WTC11 (cell line): ENCODE measurements at regions not wholly inside any gene's neighbourhood (a gene's known extent, or its start where the extent isn't known, plus 50 kb on each side); places are given as distances from the start of the nearest gene placed in this dataset.

Experiments
- ATAC-seq: fragments of 200-7000 bp; cut with Tn5 transposase; 2 replicates; pipeline ENCODE4 v1.10.0; 2021; ENCODE audit warnings: mild to moderate bottlenecking, moderate library complexity
- CTCF ChIA-PET: fragments of 300-600 bp; sonication (Branson Sonifier 250); formaldehyde crosslinking; loops from one replicate; lab custom pipeline; 2021; ENCODE audit warnings: antibody characterized with exemption; lab: Charles Lee
- POLR2A ChIA-PET: fragments of 350-600 bp; sonication (Branson Sonifier 250); formaldehyde crosslinking; loops from one replicate; lab custom pipeline; 2021; ENCODE audit warnings: antibody characterized with exemption; lab: Charles Lee
- DNase-seq: peaks from one replicate; pipeline ENCODE4 v3.0.0; 2021; ENCODE audit warnings: low spot score
- H3K27ac Mint-ChIP-seq: 2 replicates; pipeline ENCODE4 v1.8.0; 2021; ENCODE audit warnings: mixed read lengths
- H3K27me3 Mint-ChIP-seq: 2 replicates; pipeline ENCODE4 v1.8.0; 2021; ENCODE audit warnings: low read depth, mild to moderate bottlenecking, moderate library complexity, mixed read lengths
- H3K36me3 Mint-ChIP-seq: 2 replicates; pipeline ENCODE4 v1.8.0; 2021; ENCODE audit warnings: mixed read lengths
- H3K4me1 Mint-ChIP-seq: 2 replicates; pipeline ENCODE4 v1.8.0; 2022; ENCODE audit warnings: mixed read lengths
- H3K4me3 Mint-ChIP-seq: 2 replicates; pipeline ENCODE4 v1.8.0; 2021; ENCODE audit warnings: mild to moderate bottlenecking, moderate library complexity, mixed read lengths
- H3K9me3 Mint-ChIP-seq: 2 replicates; pipeline ENCODE4 v1.8.0; 2021; ENCODE audit warnings: mixed read lengths
- ARID4B ChIP-seq: sonication (generic); formaldehyde crosslinking; IDR thresholded peaks from 2 replicates; pipeline ENCODE4 v1.8.0; 2023; ENCODE audit warnings: missing genetic modification reagents, mild to moderate bottlenecking, borderline replicate concordance
- ATF6 ChIP-seq: sonication (generic); formaldehyde crosslinking; IDR thresholded peaks from 2 replicates; pipeline ENCODE4 v1.8.1; 2023; ENCODE audit warnings: mild to moderate bottlenecking, missing genetic modification reagents
- ELF4 ChIP-seq: sonication (generic); formaldehyde crosslinking; IDR thresholded peaks from 2 replicates; pipeline ENCODE4 v1.8.1; 2022; ENCODE audit warnings: low read depth, mild to moderate bottlenecking, moderate library complexity, missing genetic modification reagents
- EMX1 ChIP-seq: fragments of 250-450 bp; sonication (Bioruptor Pico); IDR thresholded peaks from 2 replicates; pipeline ENCODE4 v1.8.0; 2021; ENCODE audit warnings: mild to moderate bottlenecking
- GABPB1 ChIP-seq: sonication (generic); formaldehyde crosslinking; IDR thresholded peaks from 2 replicates; pipeline ENCODE4 v1.8.1; 2023; ENCODE audit warnings: mild to moderate bottlenecking, missing genetic modification reagents
- GTF2I ChIP-seq: fragments of 250-450 bp; sonication (Bioruptor Pico); conservative IDR thresholded peaks from 2 replicates; pipeline ENCODE4 v1.4.0; 2021; ENCODE audit warnings: mild to moderate bottlenecking
- JUN ChIP-seq: sonication (generic); formaldehyde crosslinking; IDR thresholded peaks from 2 replicates; pipeline ENCODE4 v1.8.0; 2023; ENCODE audit warnings: mild to moderate bottlenecking, missing genetic modification reagents
- MAX ChIP-seq: sonication (generic); formaldehyde crosslinking; IDR thresholded peaks from 2 replicates; pipeline ENCODE4 v1.8.0; 2022; ENCODE audit warnings: mild to moderate bottlenecking, missing genetic modification reagents
- NFE2L1 ChIP-seq: sonication (generic); formaldehyde crosslinking; IDR thresholded peaks from 2 replicates; pipeline ENCODE4 v1.8.1; 2023; ENCODE audit warnings: missing genetic modification reagents
- NFYB ChIP-seq: sonication (generic); formaldehyde crosslinking; conservative IDR thresholded peaks from 2 replicates; pipeline ENCODE4 v1.8.0; 2022; ENCODE audit warnings: low read depth, missing genetic modification reagents
- PRRX2 ChIP-seq: fragments of 250-450 bp; sonication (Bioruptor Pico); IDR thresholded peaks from 2 replicates; pipeline ENCODE4 v1.8.0; 2021; ENCODE audit warnings: mild to moderate bottlenecking
- RELA ChIP-seq: sonication (generic); formaldehyde crosslinking; IDR thresholded peaks from 2 replicates; pipeline ENCODE4 v1.8.1; 2022; ENCODE audit warnings: missing genetic modification reagents, mild to moderate bottlenecking, borderline replicate concordance
- RORB ChIP-seq: fragments of 250-450 bp; sonication (Bioruptor Pico); IDR thresholded peaks from 2 replicates; pipeline ENCODE4 v1.9.0; 2021; ENCODE audit warnings: mild to moderate bottlenecking
- ZBTB43 ChIP-seq: sonication (generic); formaldehyde crosslinking; IDR thresholded peaks from 2 replicates; pipeline ENCODE4 v1.8.1; 2023; ENCODE audit warnings: mild to moderate bottlenecking, missing genetic modification reagents
- ZMAT4 ChIP-seq: fragments of 250-450 bp; sonication (Bioruptor Pico); IDR thresholded peaks from 2 replicates; pipeline ENCODE4 v1.9.0; 2021; ENCODE audit warnings: mild to moderate bottlenecking
- ZNF138 ChIP-seq: sonication (generic); formaldehyde crosslinking; conservative IDR thresholded peaks from 2 replicates; pipeline ENCODE4 v1.8.1; 2022; ENCODE audit warnings: mild to moderate bottlenecking, moderate library complexity, missing genetic modification reagents
- ZNF281 ChIP-seq: sonication (generic); formaldehyde crosslinking; IDR thresholded peaks from 2 replicates; pipeline ENCODE4 v1.8.0; 2023; ENCODE audit warnings: mild to moderate bottlenecking, missing genetic modification reagents
- ZNF425 ChIP-seq: fragments of 250-450 bp; sonication (Bioruptor Pico); conservative IDR thresholded peaks from 2 replicates; pipeline ENCODE4 v1.9.0; 2021; ENCODE audit warnings: mild to moderate bottlenecking
- ZNF671 ChIP-seq: fragments of 250-450 bp; sonication (Bioruptor Pico); IDR thresholded peaks from 2 replicates; pipeline ENCODE4 v1.8.0; 2021; ENCODE audit warnings: mild to moderate bottlenecking

GRCh38 chr2:53609551-53609950 is 158.1 kb upstream of the CHAC2 start (continued):
- no peak for TF ChIP-seq PRRX2
- no peak for TF ChIP-seq ZMAT4 (CRISPR knock-in tag)

- no peaks in the 10 kb centered on the region for H3K27me3 Mint-ChIP-seq
- no peaks in the 10 kb centered on the region for H3K36me3 Mint-ChIP-seq
- 0 out of 2 replicates have a peak, but pooled peaks cover 3% of the 10 kb centered on the region for H3K9me3 Mint-ChIP-seq
- no peak overlapping the region for H3K4me3 Mint-ChIP-seq
- peak overlapping the region; percentile 71; the same call in 1 of the 2 replicates for H3K27ac Mint-ChIP-seq
- TF ChIP-seq ZNF425 (CRISPR knock-in tag) = no peak
- TF ChIP-seq ZNF138 (CRISPR knock-in tag) = no peak
- TF ChIP-seq MAX (CRISPR knock-in tag) = no peak
- ChIA-PET POLR2A (no interaction called here), CTCF (no interaction called here)
- no peaks in the 10 kb centered on the region; the same call in 1 of the 2 replicates for H3K4me1 Mint-ChIP-seq
- ATAC-seq (no peak), DNase-seq (no peak)
These were observed 159.3 kb upstream of the CHAC2 start for GRCh38 chr2:53608293-53608692.

- Mint-ChIP-seq H3K9me3 (peaks cover 7% of the 10 kb centered on the region), H3K4me3 (no peak overlapping the region), H3K27ac (no peak overlapping the region), H3K4me1 (peaks cover 2% of the 10 kb centered on the region; the same call in 1 of the 2 replicates), H3K27me3 (no peaks in the 10 kb centered on the region), H3K36me3 (0 out of 2 replicates have a peak, but pooled peaks cover 5% of the 10 kb centered on the region)
- DNase-seq = no peak
- TF ChIP-seq ZBTB43 (no peak), ARID4B (CRISPR knock-in tag) (no peak), ELF4 (CRISPR knock-in tag) (no peak), EMX1 (CRISPR knock-in tag) (no peak), ATF6 (CRISPR knock-in tag) (no peak), RELA (no peak), JUN (CRISPR knock-in tag) (no peak), NFE2L1 (CRISPR knock-in tag) (no peak), NFYB (CRISPR knock-in tag) (no peak), ZNF281 (CRISPR knock-in tag) (no peak), GTF2I (CRISPR knock-in tag) (no peak), ZNF671 (CRISPR knock-in tag) (no peak), GABPB1 (CRISPR knock-in tag) (no peak), RORB (CRISPR knock-in tag) (no peak)
- ChIA-PET CTCF (no interaction called here), POLR2A (no interaction called here)
- ATAC-seq = no peak
These were observed 166.8 kb upstream of the CHAC2 start for GRCh38 chr2:53600815-53601214.
